Keratinocyte (primary cell): ENCODE measurements at regions not wholly inside any gene's neighbourhood (a gene's known extent, or its start where the extent isn't known, plus 50 kb on each side); places are given as distances from the start of the nearest gene placed in this dataset.

Source experiments
- DNase-seq: peaks from one replicate; pipeline ENCODE4 v3.0.0-alpha.2; 2011; ENCODE audit warnings: low read depth, missing footprints, low spot score
- FAIRE-seq: peaks from 2 replicates; lab custom pipeline; 2011; peaks lifted over from hg19 to GRCh38; lab: Jason Lieb, UNC
- H2AFZ ChIP-seq: 2 replicates; pipeline ENCODE4 v1.6.0; 2012; ENCODE audit warnings: low read length, control low read depth, inconsistent platforms; ENCODE audit not compliant: control insufficient read depth
- H3K27ac ChIP-seq: 2 replicates; pipeline ENCODE4 v1.5.1; 2011; ENCODE audit warnings: low read length; ENCODE audit not compliant: control insufficient read depth, insufficient read depth
- H3K27me3 ChIP-seq: 3 replicates; pipeline ENCODE4 v1.6.0; 2011; ENCODE audit warnings: low read length; ENCODE audit not compliant: control insufficient read depth, insufficient read depth; ENCODE audit errors: extremely low read depth
- H3K36me3 ChIP-seq, 2 experiments: 2 replicates in 1 of 2; 3 replicates in 1 of 2; pipeline ENCODE4 v1.5.1; 2011; ENCODE audit warnings: low read length in 2 of 2, mild to moderate bottlenecking in 1 of 2; ENCODE audit not compliant: control insufficient read depth in 2 of 2, insufficient read depth in 2 of 2; ENCODE audit errors: extremely low read depth in 1 of 2
- H3K4me1 ChIP-seq: 3 replicates; pipeline ENCODE4 v1.5.1; 2011; ENCODE audit warnings: low read length; ENCODE audit not compliant: control insufficient read depth, insufficient read depth; ENCODE audit errors: extremely low read depth
- H3K4me2 ChIP-seq: 3 replicates; pipeline ENCODE4 v1.6.0; 2011; ENCODE audit warnings: low read depth, low read length; ENCODE audit not compliant: control insufficient read depth, insufficient read depth; ENCODE audit errors: extremely low read depth
- H3K4me3 ChIP-seq, 3 experiments: fragments of 200-600 bp in 1 of 3; sonication (generic) in 1 of 3; 2 replicates in 2 of 3; 3 replicates in 1 of 3; pipeline ENCODE4 v1.5.1; 2011 to 2016; ENCODE audit warnings: low read length in 3 of 3, mild to moderate bottlenecking in 3 of 3, control low read depth in 2 of 3, inconsistent platforms in 1 of 3, low read depth in 1 of 3, mixed read lengths in 1 of 3, mixed run types in 1 of 3, moderate library complexity in 1 of 3; ENCODE audit not compliant: control insufficient read depth in 2 of 3, insufficient read depth in 2 of 3; ENCODE audit errors: extremely low read depth in 1 of 3
- H3K79me2 ChIP-seq: 2 replicates; pipeline ENCODE4 v1.6.0; 2012; ENCODE audit warnings: low read length; ENCODE audit not compliant: control insufficient read depth, insufficient read depth
- H3K9ac ChIP-seq: 3 replicates; pipeline ENCODE4 v1.6.0; 2011; ENCODE audit warnings: low read length; ENCODE audit not compliant: control insufficient read depth, insufficient read depth; ENCODE audit errors: extremely low read depth
- H3K9me1 ChIP-seq: 3 replicates; pipeline ENCODE4 v1.6.0; 2011; ENCODE audit warnings: low read length; ENCODE audit not compliant: control insufficient read depth, insufficient read depth; ENCODE audit errors: extremely low read depth
- H3K9me3 ChIP-seq: 2 replicates; pipeline ENCODE4 v1.5.1; 2012; ENCODE audit warnings: low read depth, low read length; ENCODE audit not compliant: control insufficient read depth
- H4K20me1 ChIP-seq: 3 replicates; pipeline ENCODE4 v1.6.0; 2011; ENCODE audit warnings: low read length; ENCODE audit not compliant: control insufficient read depth, insufficient read depth; ENCODE audit errors: extremely low read depth
- EZH2 ChIP-seq: IDR thresholded peaks from one replicate; pipeline ENCODE4 v1.6.1; 2012; ENCODE audit warnings: inconsistent platforms, mild to moderate bottlenecking, low read length, moderate library complexity
- dilution Hi-C: fragments of 300-500 bp; cut with MboI; formaldehyde crosslinking; loops from one replicate; pipeline ENCODE4 v1.7.0; 2020; ENCODE audit warnings: low sequenced_read_pairs; ENCODE audit not compliant: extremely low pct_ligation_motif_present
- TF ChIP-seq, protein P1 (sequence below), 3 experiments: IDR thresholded peaks in 1 of 3; conservative IDR thresholded peaks in 1 of 3; optimal IDR thresholded peaks in 1 of 3; 2 replicates in 2 of 3; 3 replicates in 1 of 3; pipeline versions ENCODE3 to v1.5.1; 2011; ENCODE audit warnings: low read length in 3 of 3, mild to moderate bottlenecking in 3 of 3, moderate library complexity in 2 of 3, control low read depth in 1 of 3, inconsistent platforms in 1 of 3; ENCODE audit not compliant: insufficient read depth in 2 of 3; ENCODE audit errors: extremely low read depth in 1 of 3

GRCh38 chr1:58231204-58231603 lies 315.3 kb downstream of the OMA1 start:
- DNase-seq (no peak), FAIRE-seq (no peak)
- H3K9me1 ChIP-seq, result no peaks in the 10 kb centered on the region
- dilution Hi-C loops, result no loop called here
- H3K79me2 ChIP-seq, result no peaks in the 10 kb centered on the region
- no peak overlapping the region for H3K9ac ChIP-seq
- TF ChIP-seq EZH2, result no peak
- TF ChIP-seq, protein P1, sequence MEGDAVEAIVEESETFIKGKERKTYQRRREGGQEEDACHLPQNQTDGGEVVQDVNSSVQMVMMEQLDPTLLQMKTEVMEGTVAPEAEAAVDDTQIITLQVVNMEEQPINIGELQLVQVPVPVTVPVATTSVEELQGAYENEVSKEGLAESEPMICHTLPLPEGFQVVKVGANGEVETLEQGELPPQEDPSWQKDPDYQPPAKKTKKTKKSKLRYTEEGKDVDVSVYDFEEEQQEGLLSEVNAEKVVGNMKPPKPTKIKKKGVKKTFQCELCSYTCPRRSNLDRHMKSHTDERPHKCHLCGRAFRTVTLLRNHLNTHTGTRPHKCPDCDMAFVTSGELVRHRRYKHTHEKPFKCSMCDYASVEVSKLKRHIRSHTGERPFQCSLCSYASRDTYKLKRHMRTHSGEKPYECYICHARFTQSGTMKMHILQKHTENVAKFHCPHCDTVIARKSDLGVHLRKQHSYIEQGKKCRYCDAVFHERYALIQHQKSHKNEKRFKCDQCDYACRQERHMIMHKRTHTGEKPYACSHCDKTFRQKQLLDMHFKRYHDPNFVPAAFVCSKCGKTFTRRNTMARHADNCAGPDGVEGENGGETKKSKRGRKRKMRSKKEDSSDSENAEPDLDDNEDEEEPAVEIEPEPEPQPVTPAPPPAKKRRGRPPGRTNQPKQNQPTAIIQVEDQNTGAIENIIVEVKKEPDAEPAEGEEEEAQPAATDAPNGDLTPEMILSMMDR (optimal IDR thresholded peaks at IDR 0.05 in 1 of 3, IDR thresholded peaks at IDR 0.05 in 1 of 3, conservative IDR thresholded peaks at IDR 0.05 in 1 of 3; ENCODE audit: extremely low read depth in 1 of 3, insufficient read depth in 2 of 3, low read length in 3 of 3), result no peak
- H2AFZ ChIP-seq, result no peak overlapping the region
- no peaks in the 10 kb centered on the region for H3K27me3 ChIP-seq
- H3K9me3 ChIP-seq, result no peaks in the 10 kb centered on the region
- no peak overlapping the region for H3K4me2 ChIP-seq
- no peaks in the 10 kb centered on the region for H4K20me1 ChIP-seq
- no peaks in the 10 kb centered on the region for H3K4me1 ChIP-seq
- H3K27ac ChIP-seq, result no peak overlapping the region
- H3K4me3 ChIP-seq, result no peak overlapping the region
- no peaks in the 10 kb centered on the region for H3K36me3 ChIP-seq

DNA sequence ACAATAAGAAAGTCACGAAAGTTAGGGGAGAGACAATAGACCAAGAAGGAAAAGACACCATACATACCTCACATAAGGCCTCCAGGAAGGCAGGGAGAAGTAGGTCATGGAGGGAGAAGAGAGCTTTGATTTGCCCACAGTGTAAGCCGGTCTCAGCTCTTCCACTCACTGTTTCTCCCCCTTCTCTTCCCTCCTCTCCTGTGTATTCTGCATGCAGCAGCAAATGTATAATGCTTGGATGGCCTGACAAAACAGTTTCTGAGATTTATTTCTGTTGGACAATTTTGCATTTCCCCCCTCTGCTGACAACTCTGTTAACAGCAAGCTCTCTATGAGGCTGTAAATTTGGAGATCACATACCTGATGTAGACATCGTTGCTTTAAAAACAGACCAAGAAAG lies 318.9 kb downstream of the OMA1 start:
- Histone ChIP-seq H3K9ac (no peak overlapping the region), H3K4me1 (no peaks in the 10 kb centered on the region), H3K4me2 (no peak overlapping the region), H3K9me1 (no peaks in the 10 kb centered on the region), H4K20me1 (no peaks in the 10 kb centered on the region), H3K9me3 (no peaks in the 10 kb centered on the region), H3K4me3 (no peak overlapping the region), H3K36me3 (no peaks in the 10 kb centered on the region), H3K27ac (no peak overlapping the region), H3K27me3 (no peaks in the 10 kb centered on the region), H3K79me2 (no peaks in the 10 kb centered on the region), H2AFZ (no peak overlapping the region)
- DNase-seq (no peak), FAIRE-seq (no peak)
- dilution Hi-C loops, result no loop called here
- no peak for TF ChIP-seq EZH2
- TF ChIP-seq, protein P1 (optimal IDR thresholded peaks at IDR 0.05 in 1 of 3, IDR thresholded peaks at IDR 0.05 in 1 of 3, conservative IDR thresholded peaks at IDR 0.05 in 1 of 3; ENCODE audit: extremely low read depth in 1 of 3, insufficient read depth in 2 of 3, low read length in 3 of 3), result no peak
